NCI-H1436 treated with DMSO at 0.1 percent for 48 hours (cell line): ENCODE measurements at regions not wholly inside any gene's neighbourhood (a gene's known extent, or its start where the extent isn't known, plus 50 kb on each side); places are given as distances from the start of the nearest gene placed in this dataset.
"Not testable (repeated sequence)": the region's sequence is repeated elsewhere in the genome, so short reads cannot be mapped to it uniquely, and the experiment has no call there.

ENCODE experiments used
- DNase-seq: peaks from one replicate; lab custom pipeline; 2025; lab: John Stamatoyannopoulos, UW

- DNase-seq, result no peak
These were observed 418.2 kb upstream of the NFIA start for GRCh38 chr1:60664086-60664625.

- DNase-seq, result no peak
These were observed 419.8 kb upstream of the NFIA start for GRCh38 chr1:60662486-60663044.

- no peak for DNase-seq
These were observed 424.4 kb upstream of the NFIA start for GRCh38 chr1:60657926-60658325.

GRCh38 chr1:60655679-60656355 is 426.5 kb upstream of the NFIA start:
- no peak for DNase-seq

GRCh38 chr1:60640033-60640551 is 442.3 kb upstream of the NFIA start:
- not testable (repeated sequence) for DNase-seq

GRCh38 chr1:60639287-60639686 is 443.1 kb upstream of the NFIA start:
- no peak for DNase-seq

GRCh38 chr1:60637651-60638050 is 444.7 kb upstream of the NFIA start:
- no peak for DNase-seq

GRCh38 chr1:60636946-60637345 is 445.4 kb upstream of the NFIA start:
- DNase-seq, result no peak

GRCh38 chr1:60634106-60634505 is 448.3 kb upstream of the NFIA start:
- no peak for DNase-seq

GRCh38 chr1:60622486-60622885 is 459.9 kb upstream of the NFIA start:
- DNase-seq, result no peak

- DNase-seq, result peak; percentile 94
These were observed 461.0 kb upstream of the NFIA start for GRCh38 chr1:60621368-60621851.

- no peak for DNase-seq
These were observed 462.3 kb upstream of the NFIA start for GRCh38 chr1:60620087-60620486.

GRCh38 chr1:60619581-60619980 is 462.8 kb upstream of the NFIA start:
- no peak for DNase-seq

GRCh38 chr1:60615666-60616065 is 466.7 kb upstream of the NFIA start:
- DNase-seq, result no peak

- DNase-seq, result no peak
These were observed 469.6 kb upstream of the NFIA start for GRCh38 chr1:60612790-60613189.

- DNase-seq, result not testable (repeated sequence)
These were observed 475.4 kb upstream of the NFIA start for GRCh38 chr1:60606921-60607320.

GRCh38 chr1:60600532-60600931 is 481.8 kb upstream of the NFIA start:
- no peak for DNase-seq

- DNase-seq, result no peak
These were observed 482.8 kb upstream of the NFIA start for GRCh38 chr1:60599574-60599973.

- no peak for DNase-seq
These were observed 484.1 kb upstream of the NFIA start for GRCh38 chr1:60598041-60598910.

GRCh38 chr1:60596791-60597750 is 485.3 kb upstream of the NFIA start:
- DNase-seq, result no peak

GRCh38 chr1:60591583-60591982 is 490.8 kb upstream of the NFIA start:
- no peak for DNase-seq
